Suprapubic skin (tissue), 3 donors: ENCODE measurements at regions not wholly inside any gene's neighbourhood (a gene's known extent, or its start where the extent isn't known, plus 50 kb on each side); places are given as distances from the start of the nearest gene placed in this dataset.

Experiments
- CTCF ChIP-seq, 2 donors: fragments of 200-600 bp in 1 of 2; fragments of 450-650 bp in 1 of 2; sonication (generic) in 1 of 2; IDR thresholded peaks; one replicate each; pipeline ENCODE4 v1.5.1; 2016 to 2019; ENCODE audit warnings: antibody characterized with exemption in 2 of 2, mild to moderate bottlenecking in 1 of 2, moderate library complexity in 1 of 2
- EP300 ChIP-seq: sonication (generic); formaldehyde crosslinking; IDR thresholded peaks from one replicate; pipeline ENCODE4 v1.6.1; 2017; ENCODE audit warnings: antibody characterized with exemption
- POLR2A ChIP-seq, 2 donors: fragments of 450-650 bp; IDR thresholded peaks; one replicate each; pipeline ENCODE4 v1.6.1; 2017; ENCODE audit warnings: antibody characterized with exemption in 2 of 2, mild to moderate bottlenecking in 2 of 2, moderate library complexity in 2 of 2

GRCh38 chr5:42912184-42912798, 100.6 kb upstream of the SELENOP start:
- TF ChIP-seq CTCF (IDR thresholded peaks at IDR 0.05) (peak in 1 of 2 donors; percentile 15), POLR2A (IDR thresholded peaks at IDR 0.05) (no peak), EP300 (no peak)
